K562 (cell line): ENCODE measurements at regions not wholly inside any gene's neighbourhood (a gene's known extent, or its start where the extent isn't known, plus 50 kb on each side); places are given as distances from the start of the nearest gene placed in this dataset.

ENCODE experiments used
- ATAC-seq: fragments of 200-7000 bp; cut with Tn5 transposase; 3 replicates; pipeline ENCODE4 v1.9.1; 2020; ENCODE audit warnings: moderate library complexity
- BruUV-seq: library from RNA; stranded (reverse); fragments of 400-500 nt; replicated peaks from 2 replicates; lab custom pipeline; 2021; lab: Mats Ljungman, UMichigan
- CTCF ChIA-PET: fragments of 300-600 bp; formaldehyde crosslinking; extraction: SDS; loops from one replicate; lab custom pipeline; 2021; ENCODE audit warnings: low intra/inter-chr PET ratio; lab: Yijun Ruan, JAX
- POLR2A ChIA-PET: fragments of 300-600, 350-650 bp; sonication (Branson Sonifier 250); formaldehyde crosslinking; extraction: SDS; loops from one replicate; lab custom pipeline; 2021; ENCODE audit warnings: antibody characterized with exemption, inconsistent platforms; lab: Yijun Ruan, JAX
- DNase-seq, 4 experiments: peaks; one replicate each; pipeline versions ENCODE4 v3.0.0 to v3.0.0-alpha.2; 2011 to 2018; ENCODE audit warnings: low spot score in 3 of 4, mixed read lengths in 3 of 4; ENCODE audit errors: extremely low read depth in 1 of 4
- FAIRE-seq: peaks from 2 replicates; lab custom pipeline; 2011; peaks lifted over from hg19 to GRCh38; lab: Jason Lieb, UNC
- H2AFZ ChIP-seq: 2 replicates; pipeline ENCODE4 v1.6.0; 2011; ENCODE audit warnings: low read depth, low read length, control low read depth, inconsistent platforms
- H3K27ac ChIP-seq: fragments of 200-600 bp; 3 replicates; pipeline ENCODE4 v1.8.0; 2011; ENCODE audit warnings: low read depth, mild to moderate bottlenecking, control low read depth, inconsistent platforms, low read length, moderate library complexity, mixed read lengths; ENCODE audit errors: extremely low read depth
- H3K27me3 ChIP-seq, 2 experiments: fragments of 300-600 bp in 1 of 2; 2 replicates in 1 of 2; 3 replicates in 1 of 2; pipeline versions ENCODE4 v1.6.0 to v1.8.0; 2011; ENCODE audit warnings: inconsistent platforms in 2 of 2, low read length in 2 of 2, mild to moderate bottlenecking in 1 of 2, mixed read lengths in 1 of 2, moderate library complexity in 1 of 2; ENCODE audit not compliant: control insufficient read depth in 2 of 2, insufficient read depth in 2 of 2
- H3K36me3 ChIP-seq: fragments of 300-600 bp; 3 replicates; pipeline ENCODE4 v1.8.0; 2011; ENCODE audit warnings: mild to moderate bottlenecking, low read length, inconsistent platforms; ENCODE audit not compliant: control insufficient read depth, insufficient read depth
- H3K4me1 ChIP-seq, 2 experiments: fragments of 200-600 bp in 1 of 2; replicated peaks in 1 of 2; 2 replicates in 1 of 2; 3 replicates in 1 of 2; pipeline versions ENCODE4 v1.5.1 to v1.8.0; 2011; ENCODE audit warnings: inconsistent platforms in 2 of 2, low read length in 2 of 2, mild to moderate bottlenecking in 1 of 2, mixed read lengths in 1 of 2, moderate library complexity in 1 of 2; ENCODE audit not compliant: control insufficient read depth in 2 of 2, insufficient read depth in 2 of 2
- H3K4me2 ChIP-seq: 2 replicates; pipeline ENCODE4 v1.6.1; 2011; ENCODE audit warnings: low read length, control low read depth, inconsistent platforms, mixed read lengths; ENCODE audit not compliant: insufficient read depth
- H3K4me3 ChIP-seq: fragments of 200-600 bp; sonication (generic), shearing (Covaris generic); 2 replicates; pipeline ENCODE4 v1.5.1; 2016; ENCODE audit warnings: control low read depth, inconsistent platforms
- H3K79me2 ChIP-seq: fragments of 200-600 bp; 3 replicates; pipeline ENCODE4 v1.8.0; 2011; ENCODE audit warnings: low read length, inconsistent platforms; ENCODE audit not compliant: control insufficient read depth, insufficient read depth
- H3K9ac ChIP-seq, 2 experiments: 2 replicates each; pipeline versions ENCODE4 v1.6.0 to v1.6.1; 2011; ENCODE audit warnings: low read depth in 2 of 2, low read length in 2 of 2, control low read depth in 1 of 2, inconsistent platforms in 1 of 2, mild to moderate bottlenecking in 1 of 2, mixed read lengths in 1 of 2; ENCODE audit not compliant: insufficient read depth in 1 of 2
- H3K9me1 ChIP-seq: one replicate; pipeline ENCODE4 v1.6.0; 2011; ENCODE audit warnings: inconsistent platforms, mild to moderate bottlenecking, low read length, moderate library complexity; ENCODE audit not compliant: control insufficient read depth, insufficient read depth
- H3K9me3 ChIP-seq: replicated peaks from 2 replicates; pipeline ENCODE4 v1.5.1; 2011; ENCODE audit warnings: low read depth, low read length, inconsistent platforms; ENCODE audit not compliant: control insufficient read depth, insufficient read depth
- H4K20me1 ChIP-seq: replicated peaks from 2 replicates; pipeline ENCODE4 v1.6.1; 2011; ENCODE audit warnings: low read length, inconsistent platforms, mixed read lengths; ENCODE audit not compliant: control insufficient read depth, insufficient read depth
- ATF3 ChIP-seq, 2 experiments: fragments of 450-650 bp in 1 of 2; sonication (generic) in 1 of 2; formaldehyde crosslinking in 1 of 2; IDR thresholded peaks in 1 of 2; conservative IDR thresholded peaks in 1 of 2; 2 replicates each; pipeline versions ENCODE4 v1.6.1 to v1.8.1; 2016 to 2023; ENCODE audit warnings: mild to moderate bottlenecking in 2 of 2, moderate library complexity in 2 of 2, inconsistent platforms in 1 of 2, missing genetic modification reagents in 1 of 2
- BCLAF1 ChIP-seq, 2 experiments: fragments of 450-650 bp in 1 of 2; IDR thresholded peaks; 2 replicates each; pipeline ENCODE4 v1.6.1; 2011 to 2017; ENCODE audit warnings: low read depth in 2 of 2, antibody characterized with exemption in 1 of 2, borderline replicate concordance in 1 of 2, low read length in 1 of 2, mild to moderate bottlenecking in 1 of 2, mixed read lengths in 1 of 2; ENCODE audit not compliant: control insufficient read depth in 1 of 2
- BHLHE40 ChIP-seq: IDR thresholded peaks from 2 replicates; pipeline ENCODE4 v1.6.1; 2011; ENCODE audit warnings: low read length, improper control_type of control experiment
- CEBPZ ChIP-seq: fragments of 150-350 bp; IDR thresholded peaks from 2 replicates; pipeline ENCODE4 v1.6.1; 2014; ENCODE audit warnings: low read depth, mild to moderate bottlenecking, low read length, borderline replicate concordance
- DPF2 ChIP-seq: fragments of 450-650 bp; IDR thresholded peaks from 2 replicates; pipeline ENCODE4 v1.6.1; 2016
- GTF2F1 ChIP-seq: IDR thresholded peaks from 2 replicates; pipeline ENCODE4 v1.6.1; 2011; ENCODE audit warnings: low read depth, low read length, improper control_type of control experiment
- WGBS: fragments of 100-300 bp; shearing (Covaris generic); methylation state at CpG from one replicate; pipeline ENCODE4 v1.1.6; 2016; ENCODE audit warnings: low coverage, mixed read lengths; ENCODE audit not compliant: insufficient coverage; ENCODE audit errors: missing lambda C conversion rate; 5-methylcytosine and 5-hydroxymethylcytosine counted together
- in situ Hi-C: fragments of 300-500 bp; cut with MboI; formaldehyde crosslinking; loops from 4 replicates; pipeline ENCODE4 v1.15.0; 2018; ENCODE audit warnings: inconsistent platforms, mixed read lengths
- intact Hi-C: fragments of 100-400 bp; cut with micrococcal nuclease; formaldehyde crosslinking; loops from 2 replicates; pipeline ENCODE4 v1.14.2; 2022

- Histone ChIP-seq H3K9me3 (no peaks in the 10 kb centered on the region), H3K36me3 (no peaks in the 10 kb centered on the region), H4K20me1 (no peaks in the 10 kb centered on the region), H3K9ac (no peak overlapping the region), H3K27ac (no peak overlapping the region), H3K4me3 (no peak overlapping the region), H3K79me2 (no peaks in the 10 kb centered on the region), H3K9me1 (no peaks in the 10 kb centered on the region), H2AFZ (no peak overlapping the region), H3K4me2 (no peak overlapping the region), H3K27me3 (no peaks in the 10 kb centered on the region; a peak in 1 of 5 replicates), H3K4me1 (no peaks in the 10 kb centered on the region)
- no peak for DNase-seq
- ATAC-seq, result no peak
- no peak for FAIRE-seq
- intact Hi-C loops (loop anchor here (10.0 kb wide), 1 partner anchor 329 kb away; no protein-coding TSS in a partner anchor), in situ Hi-C loops (no loop called here)
- no peak for TF ChIP-seq GTF2F1
- TF ChIP-seq CEBPZ, result no peak
- no peak for TF ChIP-seq DPF2
- no peak for TF ChIP-seq BHLHE40
- no peak for TF ChIP-seq BCLAF1 (IDR thresholded peaks at IDR 0.05; ENCODE audit: borderline replicate concordance in 1 of 2, control insufficient read depth in 1 of 2, low read depth in 2 of 2, low read length in 1 of 2)
- no peak for TF ChIP-seq ATF3 (IDR thresholded peaks at IDR 0.05)
- TF ChIP-seq ATF3 (CRISPR knock-in tag; conservative IDR thresholded peaks at IDR 0.05), result no peak
- POLR2A ChIA-PET, result interaction anchor here (0.6 kb wide), 3 partner anchors 21 to 1205 kb away, joined by 3 read pairs; no protein-coding TSS in a partner anchor
- 2% methylated on average over 6 of the region's 6 CpGs for WGBS
- CTCF ChIA-PET, result no interaction called here
- no TSS peak for BruUV-seq
These were observed 57.2 kb upstream of the ELMO1 start for GRCh38 chr7:37505750-37506353.
